ENCODE measurements at regions not wholly inside any gene's neighbourhood (a gene's known extent, or its start where the extent isn't known, plus 50 kb on each side); places are given as distances from the start of the nearest gene placed in this dataset.

- no peak for TF ChIP-seq CTCF (IDR thresholded peaks at IDR 0.05)
- TF ChIP-seq POLR2A (IDR thresholded peaks at IDR 0.05), result no peak
These were observed 80.1 kb downstream of the TEX36 start for GRCh38 chr10:125602825-125603224.

Measured in adrenal gland (tissue), 5 donors.